ENCODE measurements at regions not wholly inside any gene's neighbourhood (a gene's known extent, or its start where the extent isn't known, plus 50 kb on each side); places are given as distances from the start of the nearest gene placed in this dataset.
"Not testable (repeated sequence)": the region's sequence is repeated elsewhere in the genome, so short reads cannot be mapped to it uniquely, and the experiment has no call there.

DNA sequence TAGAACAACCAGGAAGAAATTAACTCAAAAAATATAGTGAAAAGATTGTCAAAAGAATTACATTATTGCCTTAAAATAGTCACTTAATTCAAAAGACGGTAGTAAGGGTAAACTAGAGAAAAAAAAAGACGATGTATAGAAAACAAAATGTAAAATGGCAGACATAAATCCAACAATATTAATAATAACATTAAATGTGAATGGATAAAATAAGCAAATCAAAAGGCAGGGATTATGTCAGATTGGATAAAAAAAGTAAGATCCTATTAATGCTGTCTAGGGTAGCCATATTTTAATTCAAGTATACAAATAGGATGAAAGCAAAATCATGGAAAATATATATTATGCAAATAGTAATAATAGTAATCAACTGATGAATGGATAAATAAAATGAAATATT, 134.0 kb upstream of the ADCY2 start:
- H3K9me3 ChIP-seq (ENCODE audit: control insufficient read depth, insufficient read depth, low read length): peaks cover 5% of the 10 kb centered on the region
- no peak overlapping the region for H3K4me3 ChIP-seq (ENCODE audit: insufficient read depth, low read depth, low read length)
- H3K18ac ChIP-seq (ENCODE audit: low read depth, low read length): no peak overlapping the region
- no peak overlapping the region for H2BK15ac ChIP-seq (ENCODE audit: low read depth, low read length)
- H3K56ac ChIP-seq (ENCODE audit: extremely low read depth, insufficient read depth, low read length): no peak overlapping the region
- no peak overlapping the region for H2BK20ac ChIP-seq (ENCODE audit: low read depth, low read length)
- no peak overlapping the region for H3K14ac ChIP-seq (replicated peaks; ENCODE audit: low read depth, low read length)
- ATAC-seq (ENCODE audit: low read depth) (no peak), DNase-seq (no peak)
- TF ChIP-seq MXI1 (IDR thresholded peaks at IDR 0.05; ENCODE audit: borderline replicate concordance, low read depth, low read length) (no peak), MAZ (IDR thresholded peaks at IDR 0.05; ENCODE audit: borderline replicate concordance, low read depth, low read length) (no peak), RFX5 (IDR thresholded peaks at IDR 0.05; ENCODE audit: low read depth, low read length) (no peak), MAFK (IDR thresholded peaks at IDR 0.05; ENCODE audit: low read depth, low read length) (no peak), NFE2L2 (IDR thresholded peaks at IDR 0.05; ENCODE audit: low read depth, low read length) (no peak)
- H3K9ac ChIP-seq (ENCODE audit: low read depth, low read length): no peak overlapping the region
- H3K27me3 ChIP-seq (ENCODE audit: control insufficient read depth, insufficient read depth, low read length): no peaks in the 10 kb centered on the region
- no peak overlapping the region for H4K5ac ChIP-seq (ENCODE audit: low read depth, low read length)
- intact Hi-C loops (cut with micrococcal nuclease) (no loop called here), in situ Hi-C loops (cut with MboI; ENCODE audit: low sequenced_read_pairs) (no loop called here), dilution Hi-C loops (cut with HindIII; ENCODE audit: low sequenced_read_pairs, unreplicated experiment) (no loop called here)
- POLR2A ChIA-PET (ENCODE audit: unreplicated experiment): no interaction called here
- WGBS, 2 experiments (ENCODE audit: extremely low coverage in 2 of 2, insufficient read length in 1 of 2): no CpG with 5 or more reads among the region's 2 CpGs
- no peak overlapping the region for H3K23ac ChIP-seq (ENCODE audit: low read depth, low read length)
- H4K91ac ChIP-seq (ENCODE audit: insufficient read depth, low read depth, low read length): no peak overlapping the region
- no peaks in the 10 kb centered on the region for H3K4me1 ChIP-seq (ENCODE audit: control insufficient read depth, insufficient read depth, low read length)
- no TSS peak for BruUV-seq (replicated peaks)
- no peaks in the 10 kb centered on the region for H4K20me1 ChIP-seq (ENCODE audit: insufficient read depth, low read length)
- H2BK5ac ChIP-seq (ENCODE audit: low read depth, low read length, poor library complexity, severe bottlenecking): no peak overlapping the region
- H2AK5ac ChIP-seq (ENCODE audit: low read depth, low read length): no peak overlapping the region
- H3K4ac ChIP-seq (ENCODE audit: low read depth, low read length): no peak overlapping the region
- H3K36me3 ChIP-seq (ENCODE audit: control insufficient read depth, insufficient read depth, low read length): no peaks in the 10 kb centered on the region
- no peaks in the 10 kb centered on the region for H3K79me1 ChIP-seq (ENCODE audit: low read depth in 1 of 2, low read length in 2 of 2)
- H3K9me1 ChIP-seq (ENCODE audit: insufficient read depth, low read length): no peaks in the 10 kb centered on the region
- CTCF ChIA-PET: no interaction called here
- H2AFZ ChIP-seq (replicated peaks; ENCODE audit: low read length, poor library complexity): no peak overlapping the region
- no peak overlapping the region for H4K8ac ChIP-seq (ENCODE audit: low read depth in 2 of 2, low read length in 2 of 2)
- no peak overlapping the region for H3K4me2 ChIP-seq (ENCODE audit: low read depth, low read length)
- no peak overlapping the region for H2AK9ac ChIP-seq (replicated peaks; ENCODE audit: low read depth, low read length, poor library complexity)
- H2BK120ac ChIP-seq (ENCODE audit: low read depth, low read length): no peak overlapping the region
- H3K27ac ChIP-seq (ENCODE audit: insufficient read depth, low read length): no peak overlapping the region

DNA sequence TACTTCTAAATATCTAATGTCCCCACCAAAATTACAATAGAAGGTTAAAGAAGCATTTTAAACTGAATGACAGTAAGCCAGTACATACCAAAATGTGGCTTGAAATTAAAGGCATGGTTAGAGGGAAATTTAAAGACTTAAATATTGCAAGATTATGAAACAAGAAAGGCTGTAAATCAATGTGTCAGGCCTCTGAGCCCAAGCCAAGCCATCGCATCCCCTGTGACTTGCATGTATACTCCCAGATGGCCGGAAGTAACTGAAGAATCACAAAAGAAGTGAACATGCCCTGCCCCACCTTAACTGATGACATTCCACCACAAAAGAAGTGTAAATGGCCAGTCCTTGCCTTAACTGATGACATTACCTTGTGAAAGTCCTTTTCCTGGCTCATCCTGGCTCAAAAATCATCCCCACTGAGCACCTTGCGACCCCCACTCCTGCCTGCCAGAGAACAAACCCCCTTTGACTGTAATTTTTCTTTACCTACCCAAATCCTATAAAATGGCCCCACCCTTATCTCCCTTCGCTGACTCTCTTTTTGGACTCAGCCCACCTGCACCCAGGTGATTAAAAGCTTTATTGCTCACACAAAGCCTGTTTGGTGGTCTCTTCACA, 132.4 kb upstream of the ADCY2 start:
- H3K4ac ChIP-seq (ENCODE audit: low read depth, low read length); H3K23ac ChIP-seq (ENCODE audit: low read depth, low read length); H2AFZ ChIP-seq (replicated peaks; ENCODE audit: low read length, poor library complexity); H2AK5ac ChIP-seq (ENCODE audit: low read depth, low read length); CTCF ChIA-PET; H3K4me2 ChIP-seq (ENCODE audit: low read depth, low read length); dilution Hi-C loops (cut with HindIII; ENCODE audit: low sequenced_read_pairs, unreplicated experiment); H2BK20ac ChIP-seq (ENCODE audit: low read depth, low read length); H3K9me3 ChIP-seq (ENCODE audit: control insufficient read depth, insufficient read depth, low read length); H4K5ac ChIP-seq (ENCODE audit: low read depth, low read length); BruUV-seq (replicated peaks); H3K9ac ChIP-seq (ENCODE audit: low read depth, low read length); ATAC-seq (ENCODE audit: low read depth); H3K79me1 ChIP-seq (ENCODE audit: low read depth in 1 of 2, low read length in 2 of 2); H4K20me1 ChIP-seq (ENCODE audit: insufficient read depth, low read length); H3K9me1 ChIP-seq (ENCODE audit: insufficient read depth, low read length); H2BK120ac ChIP-seq (ENCODE audit: low read depth, low read length); H3K27ac ChIP-seq (ENCODE audit: insufficient read depth, low read length); DNase-seq; H3K56ac ChIP-seq (ENCODE audit: extremely low read depth, insufficient read depth, low read length); H2BK15ac ChIP-seq (ENCODE audit: low read depth, low read length); intact Hi-C loops (cut with micrococcal nuclease); H3K4me3 ChIP-seq (ENCODE audit: insufficient read depth, low read depth, low read length); H2AK9ac ChIP-seq (replicated peaks; ENCODE audit: low read depth, low read length, poor library complexity); H4K91ac ChIP-seq (ENCODE audit: insufficient read depth, low read depth, low read length); H3K36me3 ChIP-seq (ENCODE audit: control insufficient read depth, insufficient read depth, low read length); H2BK5ac ChIP-seq (ENCODE audit: low read depth, low read length, poor library complexity, severe bottlenecking); in situ Hi-C loops (cut with MboI; ENCODE audit: low sequenced_read_pairs); H4K8ac ChIP-seq (ENCODE audit: low read depth in 2 of 2, low read length in 2 of 2); H3K27me3 ChIP-seq (ENCODE audit: control insufficient read depth, insufficient read depth, low read length); POLR2A ChIA-PET (ENCODE audit: unreplicated experiment); H3K14ac ChIP-seq (replicated peaks; ENCODE audit: low read depth, low read length); H3K4me1 ChIP-seq (ENCODE audit: control insufficient read depth, insufficient read depth, low read length); H3K18ac ChIP-seq (ENCODE audit: low read depth, low read length): not testable (repeated sequence)
- no CpG with 5 or more reads among the region's 4 CpGs for WGBS, 2 experiments (ENCODE audit: extremely low coverage in 2 of 2, insufficient read length in 1 of 2)

All from IMR-90 (cell line).